ENCODE measurements at regions not wholly inside any gene's neighbourhood (a gene's known extent, or its start where the extent isn't known, plus 50 kb on each side); places are given as distances from the start of the nearest gene placed in this dataset.

GRCh38 chr18:40485318-40485717 is 1469.7 kb upstream of the PIK3C3 start:
- no peak for DNase-seq

GRCh38 chr18:40473221-40474029 is 1481.6 kb upstream of the PIK3C3 start:
- no peak for DNase-seq

DNA sequence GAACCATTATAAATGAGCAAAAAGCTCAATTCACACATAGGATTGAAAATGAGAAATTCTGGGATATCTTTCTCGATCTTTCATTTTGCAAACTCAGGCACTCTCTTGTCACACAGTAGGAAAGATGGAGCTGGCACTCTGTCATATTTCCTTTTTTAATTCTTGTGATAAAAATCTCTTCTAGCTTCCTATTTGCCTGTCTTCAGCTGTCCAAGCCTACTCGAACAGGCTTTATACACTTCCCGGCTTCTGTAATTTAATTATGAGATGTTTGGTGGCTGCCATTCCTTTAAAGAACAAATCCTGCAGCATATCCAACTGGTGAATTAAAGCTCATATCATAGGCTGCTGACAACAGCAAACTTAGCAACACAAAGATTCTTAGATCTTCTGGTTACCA is 1484.3 kb upstream of the PIK3C3 start:
- DNase-seq: no peak

DNA sequence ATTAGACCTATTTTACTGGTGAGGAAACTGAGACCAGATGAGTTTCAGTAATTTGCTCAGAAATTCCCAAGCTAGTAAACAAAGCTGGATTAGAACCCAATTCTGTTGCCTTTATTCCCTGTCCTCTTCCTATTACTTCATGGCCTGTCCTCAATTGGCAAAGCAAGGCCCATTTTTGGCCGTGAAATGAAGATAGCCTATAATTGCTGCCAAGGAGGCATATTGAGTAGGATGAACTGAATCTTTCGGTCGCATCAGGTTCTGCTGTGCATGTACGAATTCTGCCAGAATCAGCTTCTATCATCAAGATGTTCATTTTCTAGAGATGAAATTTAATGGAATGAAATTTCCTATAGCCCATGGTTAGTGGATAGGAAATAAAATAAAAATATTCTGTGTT is 1485.2 kb upstream of the PIK3C3 start:
- DNase-seq: no peak

DNA sequence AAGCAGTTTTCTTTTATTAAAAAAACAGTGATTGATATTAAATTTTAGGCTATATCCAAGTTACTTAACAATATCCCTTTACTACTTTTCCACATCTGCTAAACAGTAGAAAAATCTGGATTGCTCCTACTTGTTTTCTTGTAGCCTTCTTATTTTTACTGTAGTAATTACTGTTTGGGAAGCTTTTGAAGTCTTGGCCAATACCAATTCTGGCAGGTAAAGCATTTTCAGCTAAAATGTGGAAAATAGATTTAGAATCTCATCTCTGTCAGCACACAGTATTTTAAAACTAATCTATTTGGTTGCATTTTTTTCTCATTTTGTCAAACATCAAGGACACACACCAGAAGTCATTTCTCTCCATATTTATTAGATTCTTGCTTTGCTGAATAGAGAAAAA is 1485.7 kb upstream of the PIK3C3 start:
- DNase-seq: no peak

DNA sequence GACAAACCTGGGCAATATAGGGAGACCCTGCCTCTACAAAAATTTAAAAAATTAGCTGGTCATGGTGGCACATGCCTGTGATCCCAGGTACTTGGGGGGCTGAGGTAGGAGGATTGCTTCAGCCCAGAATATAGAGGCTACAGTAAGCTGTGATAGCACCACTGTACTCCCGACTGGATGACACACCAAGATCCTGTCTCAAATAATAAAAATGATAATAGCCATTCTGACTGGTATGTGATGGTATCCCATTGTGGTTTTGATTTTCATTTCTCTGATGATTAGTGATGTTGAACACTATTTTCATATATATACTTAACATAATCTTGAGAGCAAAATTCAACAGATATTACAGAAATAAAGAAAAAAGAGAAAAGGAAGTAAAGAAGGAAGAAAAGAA is 1491.0 kb upstream of the PIK3C3 start:
- DNase-seq: no peak

DNA sequence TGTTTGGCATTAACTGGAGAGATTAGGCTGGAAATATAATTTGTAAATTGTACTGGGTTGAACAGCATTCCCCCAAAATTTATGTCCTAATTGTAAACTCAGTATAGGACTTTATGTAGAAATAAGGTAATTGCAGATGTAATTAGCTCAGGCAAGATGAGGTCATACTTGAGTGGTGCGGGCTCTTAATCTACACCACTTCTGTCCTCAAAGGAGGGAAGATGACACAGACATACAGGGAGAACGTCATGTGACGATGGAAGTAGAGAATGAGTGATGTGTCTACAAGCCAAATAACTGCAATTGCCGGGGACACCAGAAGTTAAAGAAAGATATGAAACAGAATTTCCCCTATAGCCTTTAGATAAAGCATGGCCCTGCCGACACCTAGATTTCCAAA is 1501.1 kb upstream of the PIK3C3 start:
- no peak for DNase-seq

- no peak for DNase-seq
Measured at GRCh38 chr18:40452599-40452998, 1502.4 kb upstream of the PIK3C3 start.

- DNase-seq: no peak
Measured at GRCh38 chr18:40450751-40451150, 1504.3 kb upstream of the PIK3C3 start.

DNA sequence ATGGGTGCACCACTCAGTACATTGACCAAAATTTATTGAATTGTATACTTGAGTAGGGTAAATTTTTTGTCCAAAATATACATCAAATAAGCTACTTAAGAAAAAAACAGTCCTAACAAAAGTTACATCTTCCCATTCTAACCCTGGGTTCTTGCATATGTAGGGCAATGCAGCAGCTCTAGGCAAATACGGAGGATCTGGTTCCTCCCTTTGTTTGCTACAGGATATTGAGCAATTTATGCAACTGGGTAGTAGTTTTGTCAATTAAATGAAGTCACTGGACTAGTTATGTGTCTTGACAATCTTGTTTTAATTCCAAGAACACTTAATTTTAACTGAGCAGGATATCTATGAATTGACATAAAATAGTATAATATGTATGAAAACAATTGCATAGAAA is 1507.2 kb upstream of the PIK3C3 start:
- DNase-seq: no peak

DNA sequence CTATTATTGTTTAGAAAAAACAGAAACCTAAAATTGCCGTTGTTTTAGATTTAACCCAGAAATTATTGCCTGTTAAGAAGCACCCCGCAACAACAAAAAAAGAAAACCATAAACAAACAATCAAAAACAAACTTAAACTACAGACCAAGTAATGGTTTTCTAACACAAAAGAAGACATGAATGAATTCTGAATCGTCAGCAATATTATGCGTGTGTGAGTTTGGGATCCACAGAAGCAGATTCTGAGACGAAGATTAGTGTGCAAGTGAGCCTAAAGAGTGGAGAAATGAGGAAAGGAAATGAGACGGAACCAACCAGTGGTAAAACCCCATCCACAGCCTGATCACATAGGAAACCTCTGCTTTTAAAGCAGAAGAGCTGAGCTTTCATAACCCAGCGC is 1514.9 kb upstream of the PIK3C3 start:
- no peak for DNase-seq

DNA sequence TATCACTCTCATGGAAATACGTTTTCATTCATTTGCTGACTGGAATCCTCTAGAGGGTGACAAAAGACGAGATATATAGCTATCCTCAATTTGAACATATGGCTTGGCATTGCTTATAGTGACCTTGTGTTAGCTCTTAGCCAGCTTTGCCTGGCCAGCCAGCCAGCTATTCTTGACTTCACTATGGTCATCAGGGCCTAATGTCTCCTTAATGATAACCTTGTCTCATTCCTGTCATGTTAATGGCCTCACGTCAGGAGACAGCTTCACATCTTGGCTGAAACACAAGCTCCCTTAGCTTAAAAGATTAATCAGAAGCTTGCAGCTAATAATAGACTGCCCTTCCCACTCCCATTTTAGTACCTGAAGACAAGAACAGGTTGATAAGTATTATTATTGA is 1517.5 kb upstream of the PIK3C3 start:
- no peak for DNase-seq

DNA sequence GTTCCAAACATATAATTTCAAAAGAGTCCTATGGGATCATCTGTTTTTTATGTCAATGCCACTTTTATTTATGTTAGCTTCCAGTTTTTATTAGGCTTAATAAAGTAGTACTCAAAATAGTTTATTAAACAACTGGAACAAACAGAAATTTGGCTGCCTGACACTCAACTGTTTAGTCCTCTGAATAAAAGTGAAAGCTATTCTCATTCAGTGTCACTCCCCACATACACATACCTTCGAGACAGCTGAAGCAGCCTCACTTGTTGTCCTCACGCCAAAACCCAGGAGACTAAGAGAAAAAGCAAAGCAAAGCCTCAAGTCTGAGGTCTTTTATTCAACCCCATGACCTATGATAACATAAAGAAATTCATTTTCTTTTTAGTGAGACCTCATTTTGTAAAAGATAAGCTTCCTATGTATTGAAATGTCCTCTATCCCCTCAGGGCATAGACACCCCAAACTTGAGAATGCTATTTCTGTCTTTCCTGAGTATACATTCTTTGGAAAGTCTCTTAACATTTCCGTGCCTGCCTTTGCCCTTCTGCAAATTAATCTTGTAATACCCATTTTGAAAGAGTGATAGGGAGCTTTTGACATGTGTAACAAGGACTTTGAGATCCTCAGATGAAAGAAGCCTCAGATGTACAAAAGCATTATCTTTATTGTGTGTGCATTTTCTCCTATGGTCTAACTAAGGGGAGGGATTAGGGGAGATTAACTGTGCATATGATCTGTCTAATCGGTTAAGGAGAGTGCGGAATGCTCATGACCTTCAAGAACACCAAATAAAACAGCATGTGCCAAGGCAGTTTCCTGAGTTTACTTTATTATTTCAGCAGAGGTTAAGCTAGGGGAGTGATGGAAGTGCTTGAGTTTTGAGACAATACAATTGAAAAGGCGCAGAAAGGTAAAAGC is 1523.7 kb upstream of the PIK3C3 start:
- DNase-seq: no peak

DNA sequence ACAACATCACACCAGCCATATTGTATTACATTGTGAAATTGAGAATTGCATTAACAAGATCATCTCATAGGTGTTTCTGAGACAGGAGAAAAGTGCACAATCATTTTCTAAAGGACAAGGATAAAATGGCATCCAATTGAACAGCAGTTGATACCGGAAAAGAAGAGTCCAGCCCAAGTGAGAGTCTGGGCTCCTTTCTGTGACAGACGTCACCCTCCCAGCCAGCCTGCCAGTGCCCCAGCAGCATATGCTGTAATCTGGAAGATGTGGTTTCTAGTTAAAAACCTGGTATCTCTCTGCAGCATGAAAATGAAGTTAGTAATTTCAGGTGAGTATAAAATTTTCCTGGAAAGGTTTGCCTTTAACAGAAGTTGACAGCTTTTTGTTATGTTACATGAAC is 1531.7 kb upstream of the PIK3C3 start:
- no peak for DNase-seq

DNA sequence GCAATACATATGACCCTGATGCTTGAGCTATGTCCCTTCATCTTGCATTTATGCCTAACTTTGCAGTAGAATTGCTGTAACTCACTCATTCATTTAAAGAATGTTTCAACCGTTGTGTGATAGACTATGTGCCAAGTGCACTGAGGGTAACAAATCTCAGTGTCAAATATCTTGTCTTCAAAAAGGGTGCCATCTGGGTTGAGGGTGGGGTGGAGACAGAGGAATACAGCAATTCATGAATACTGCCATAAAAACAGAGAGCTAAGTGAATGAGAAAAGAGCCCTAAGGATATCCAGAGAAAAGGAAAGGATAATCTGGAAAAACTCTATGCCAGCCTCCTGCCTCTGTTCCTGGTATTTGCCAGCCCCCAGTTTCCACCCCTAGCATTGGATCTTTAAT is 1534.4 kb upstream of the PIK3C3 start:
- no peak for DNase-seq

DNA sequence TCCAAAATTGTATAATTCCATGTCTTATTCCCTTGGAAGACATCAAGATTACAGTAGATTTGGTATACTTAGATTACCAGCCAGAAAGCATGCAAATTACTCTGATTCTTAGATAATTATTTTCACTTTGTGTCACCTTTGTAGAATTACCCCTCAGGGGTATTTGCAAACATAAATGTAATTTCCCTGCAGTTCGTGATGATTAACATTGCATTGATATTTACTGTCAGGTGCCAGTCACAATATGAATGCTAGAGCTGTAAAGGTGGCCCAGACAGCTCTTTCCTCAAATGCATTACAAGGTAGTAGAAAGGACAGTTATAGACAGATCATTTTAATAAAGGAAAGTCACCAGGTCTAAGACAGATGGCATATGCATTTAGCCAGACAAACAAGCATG is 1537.5 kb upstream of the PIK3C3 start:
- no peak for DNase-seq

GRCh38 chr18:40415821-40416220 is 1539.2 kb upstream of the PIK3C3 start:
- DNase-seq: no peak

- no peak for DNase-seq
Measured at GRCh38 chr18:40415176-40415791, 1539.8 kb upstream of the PIK3C3 start.

- DNase-seq: no peak
Measured at GRCh38 chr18:40414155-40414754, 1540.8 kb upstream of the PIK3C3 start.

GRCh38 chr18:40413160-40413559 is 1541.9 kb upstream of the PIK3C3 start:
- DNase-seq: no peak

DNA sequence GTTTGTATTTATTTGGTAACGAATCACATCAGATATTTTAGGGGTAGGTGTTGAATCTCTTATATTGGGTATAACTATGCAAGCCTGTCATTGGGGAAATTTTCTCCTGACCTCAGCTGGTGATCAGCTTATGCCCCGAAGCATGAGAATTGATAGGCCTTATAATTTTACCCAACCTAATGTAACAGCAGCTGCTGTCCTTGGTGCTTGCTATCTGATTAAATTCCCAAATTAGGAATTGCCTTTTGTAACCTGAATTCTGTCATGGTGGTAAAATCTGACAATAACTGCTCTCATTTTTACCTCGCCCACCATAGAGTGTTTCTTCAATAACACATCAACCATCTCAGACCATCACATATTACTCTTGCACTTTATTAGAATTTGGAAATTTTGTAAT is 1542.6 kb upstream of the PIK3C3 start:
- DNase-seq: no peak

- no peak for DNase-seq
Measured at GRCh38 chr18:40407909-40408308, 1547.1 kb upstream of the PIK3C3 start.

DNA sequence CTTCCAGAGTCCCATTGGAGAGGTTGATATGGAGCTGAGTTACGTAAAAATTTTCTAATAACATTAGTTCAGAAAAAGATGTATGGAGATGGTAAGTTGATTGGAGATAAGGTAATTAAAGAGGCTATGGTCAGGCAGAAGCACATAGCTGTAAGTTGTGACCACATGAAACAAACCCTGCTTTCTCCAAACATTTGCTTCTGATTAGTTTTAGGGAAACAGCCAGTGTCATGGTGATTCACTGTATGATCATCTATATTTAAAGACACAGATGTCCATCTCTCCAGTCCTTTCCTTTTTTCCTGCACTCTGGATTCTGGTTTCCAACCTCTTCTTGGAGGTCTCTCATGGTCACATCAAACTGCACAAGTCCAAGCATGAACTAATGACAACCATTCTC is 1550.8 kb upstream of the PIK3C3 start:
- DNase-seq: no peak
